Tongue (tissue), 2 donors: ENCODE measurements at regions not wholly inside any gene's neighbourhood (a gene's known extent, or its start where the extent isn't known, plus 50 kb on each side); places are given as distances from the start of the nearest gene placed in this dataset. TPM values are rescaled to one million over a fixed set of nuclear protein-coding genes. Genes with fewer than 3 reads are reported as not detected.

Experiments used
- DNase-seq: peaks from one replicate; pipeline ENCODE4 v3.0.0-alpha.2; 2015
- small RNA-seq: library from RNA; depleted of rRNA; stranded (forward); fragments of <200 nt; gene quantifications from one replicate; pipeline ENCODE3, GENCODE V24; 2014; ENCODE audit warnings: low replicate concordance

DNA sequence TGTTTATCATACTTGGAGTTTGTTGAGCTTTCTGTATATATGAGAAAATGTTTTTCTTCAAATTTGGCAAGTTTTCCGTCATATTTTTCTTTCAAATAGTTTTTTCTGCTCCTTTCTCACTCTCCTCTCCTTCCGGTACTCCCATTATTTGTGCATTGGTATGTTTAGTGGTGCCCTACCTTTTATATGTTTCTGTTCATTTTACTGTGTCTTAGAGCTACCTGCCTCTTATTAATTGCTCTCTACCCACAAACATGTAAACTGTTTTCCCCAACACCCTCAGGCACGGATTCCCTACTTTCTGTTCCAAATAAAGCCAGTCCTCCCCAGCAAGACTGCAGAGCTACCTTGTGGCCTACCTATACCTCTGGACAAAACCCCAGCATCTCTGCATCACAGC lies 60.6 kb upstream of the S1PR3 start:
- no peak for DNase-seq

DNA sequence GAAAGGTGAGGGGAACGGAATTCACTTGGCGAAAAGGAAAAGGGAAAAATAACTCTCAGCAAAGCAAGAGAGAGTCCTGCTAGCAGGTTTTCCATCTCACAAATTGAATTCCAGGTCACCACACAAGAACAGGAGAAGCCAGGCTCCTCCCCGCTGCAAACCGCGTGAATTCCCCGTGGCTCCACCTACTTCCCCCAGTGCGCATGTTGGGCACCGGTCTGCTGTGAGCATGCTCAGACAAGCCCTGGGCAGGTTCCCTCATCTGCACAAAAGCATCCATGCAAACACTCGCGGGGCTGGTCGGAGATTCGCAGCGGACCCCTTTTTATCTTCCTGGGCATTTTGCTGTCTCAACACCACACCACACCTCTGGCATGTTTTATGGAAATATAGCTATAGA lies 58.5 kb upstream of the S1PR3 start:
- DNase-seq: no peak

DNA sequence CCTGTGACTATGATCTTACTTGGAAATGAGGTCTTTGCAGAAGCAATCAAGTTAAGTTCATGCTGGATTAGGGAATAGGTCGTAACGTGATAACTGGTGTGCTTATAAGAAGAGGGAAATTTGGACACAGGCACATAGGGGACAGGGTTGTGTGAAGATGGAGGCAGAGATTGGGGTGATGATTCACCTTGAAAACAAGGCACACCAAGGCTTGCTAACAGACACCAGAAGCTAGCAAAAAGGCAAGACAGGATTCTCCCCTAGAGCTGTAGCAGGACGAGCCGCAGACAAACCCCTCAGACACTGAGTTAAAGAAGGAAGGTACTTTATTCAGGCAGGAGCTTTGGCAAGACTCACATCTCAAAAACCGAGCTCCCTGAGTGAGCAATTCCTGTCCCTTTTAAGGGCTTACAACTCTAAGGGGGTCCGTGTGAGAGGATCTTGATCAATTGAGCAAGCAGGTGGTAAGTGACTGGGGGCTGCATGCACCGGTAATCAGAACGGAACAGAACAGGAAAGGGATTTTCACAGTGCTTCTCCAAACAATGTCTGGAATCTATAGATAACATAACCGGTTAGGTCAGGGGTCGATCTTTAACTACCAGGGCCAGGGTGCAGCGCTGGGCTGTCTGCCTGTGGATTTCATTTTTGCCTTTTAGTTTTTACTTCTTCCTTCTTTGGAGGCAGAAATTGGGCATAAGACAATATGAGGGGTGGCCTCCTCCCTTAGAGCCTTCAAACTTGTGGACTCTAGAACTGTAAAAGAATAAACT lies 57.5 kb upstream of the S1PR3 start:
- no peak for DNase-seq

DNA sequence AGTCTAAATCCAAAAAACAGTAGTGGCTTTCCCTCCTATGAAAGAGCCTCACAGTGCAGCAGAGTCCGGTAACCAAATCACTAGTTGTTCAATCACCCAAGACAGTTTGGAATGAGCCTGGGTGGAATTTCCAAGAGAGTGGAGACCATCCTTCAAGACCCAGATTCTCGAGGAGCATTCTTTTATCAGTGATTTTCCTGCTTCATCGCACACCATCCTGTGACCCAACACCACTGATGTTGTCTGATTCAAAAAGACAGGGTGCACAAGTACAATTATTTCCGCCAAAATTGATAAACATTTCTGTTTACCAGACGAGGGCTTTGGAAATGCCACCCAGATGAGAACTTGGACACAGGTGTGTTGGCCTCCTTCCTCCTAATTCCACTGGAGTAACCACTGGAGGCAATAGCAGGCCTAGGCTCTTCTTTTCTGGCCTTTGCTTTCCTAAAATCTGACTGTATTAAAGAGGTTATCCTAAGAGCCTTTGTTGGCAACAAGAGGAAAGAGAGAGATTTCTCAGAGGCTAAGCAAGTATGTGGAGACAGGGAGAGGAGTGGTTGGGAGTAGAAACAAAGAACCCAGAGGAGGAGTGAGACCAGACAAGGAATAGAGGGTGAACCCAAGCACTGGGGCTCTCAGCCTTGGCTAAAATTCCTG lies 56.3 kb upstream of the S1PR3 start:
- DNase-seq: no peak

DNA sequence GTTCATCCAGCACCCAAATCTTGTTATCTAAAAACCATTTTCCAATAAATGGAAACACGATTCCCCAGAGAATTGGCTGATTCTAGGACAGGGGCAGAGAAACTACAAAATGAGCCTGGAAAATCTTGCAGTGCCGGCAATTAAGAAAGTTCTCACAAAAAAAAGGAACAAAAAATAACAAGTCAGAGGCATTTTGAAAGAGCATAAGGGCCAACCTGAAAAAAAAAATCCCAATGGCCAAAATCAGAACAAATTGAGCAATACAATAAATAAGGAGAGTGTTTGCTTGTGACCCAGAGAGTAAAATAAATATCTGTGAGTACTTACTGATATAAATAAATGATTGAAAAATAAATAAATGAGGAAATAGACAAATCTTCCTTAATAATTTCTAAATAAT lies 55.1 kb upstream of the S1PR3 start:
- DNase-seq: no peak

DNA sequence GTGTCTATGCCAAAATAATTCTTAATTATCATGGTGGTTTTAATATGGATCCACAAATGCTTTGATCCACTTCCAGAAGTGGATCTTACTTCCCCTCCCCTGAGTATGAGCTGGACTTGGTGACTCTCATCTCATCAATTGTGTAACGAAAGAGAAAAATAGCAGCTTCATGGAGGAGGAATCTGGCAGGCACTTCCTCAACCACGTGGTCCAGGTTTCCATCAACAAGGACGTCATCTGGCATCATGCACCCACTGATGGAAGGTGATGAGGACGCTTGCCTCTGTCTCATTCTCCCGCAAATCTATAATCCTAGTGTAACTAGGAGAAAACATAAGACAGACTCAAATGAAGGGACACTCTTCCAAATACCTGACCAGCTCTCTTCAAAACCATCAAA lies 54.6 kb upstream of the S1PR3 start:
- DNase-seq: no peak

DNA sequence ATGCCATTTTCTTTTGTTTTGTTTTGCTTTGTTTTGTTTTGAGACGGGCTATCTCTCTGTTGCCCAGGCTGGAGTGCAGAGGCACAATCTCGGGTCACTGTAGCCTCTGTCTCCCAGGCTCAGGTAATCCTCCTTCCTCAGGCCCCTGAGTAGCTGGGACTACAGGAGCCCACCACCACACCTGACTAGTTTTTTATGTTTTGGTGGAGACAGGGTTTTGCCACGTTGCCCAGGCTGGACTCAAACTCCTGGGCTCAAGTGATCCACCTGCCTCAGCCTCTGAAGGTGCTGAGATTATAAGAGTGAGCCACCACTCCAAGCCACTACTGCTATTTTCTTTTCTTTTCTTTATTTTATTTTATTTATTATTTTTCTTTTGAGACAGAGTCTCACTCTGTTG lies 54.0 kb upstream of the S1PR3 start:
- DNase-seq: no peak

DNA sequence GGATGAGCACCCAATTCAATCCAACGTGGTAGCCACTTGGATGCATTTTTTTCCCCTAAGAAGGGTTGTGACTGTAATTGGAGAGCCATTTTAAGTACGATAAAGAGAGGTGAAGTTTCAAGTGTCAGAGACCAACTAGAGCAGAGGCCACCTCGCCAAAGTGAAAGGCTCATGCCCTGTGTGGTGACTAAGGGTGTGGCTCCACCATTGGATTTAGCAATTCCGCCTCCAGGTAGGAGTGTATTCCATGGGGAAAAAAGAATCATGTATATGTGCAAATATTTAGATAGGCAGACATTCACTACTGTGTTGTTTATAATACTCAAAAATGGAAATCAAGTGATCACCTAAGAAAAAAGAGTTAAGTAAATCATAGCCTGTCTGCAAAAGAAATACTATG lies 53.1 kb upstream of the S1PR3 start:
- DNase-seq: no peak

Small RNA genes lying in the stretch of these regions (small RNA-seq; reads per million reads assigned to genes)
- not detected for gene MIR4289
